GM12864 (cell line): ENCODE measurements at regions not wholly inside any gene's neighbourhood (a gene's known extent, or its start where the extent isn't known, plus 50 kb on each side); places are given as distances from the start of the nearest gene placed in this dataset.

Source experiments
- DNase-seq: peaks from one replicate; pipeline ENCODE4 v3.0.0-alpha.2; 2011; ENCODE audit warnings: low read depth
- H3K4me3 ChIP-seq: 2 replicates; pipeline ENCODE4 v1.5.1; 2011; ENCODE audit warnings: mild to moderate bottlenecking, low read depth, low read length, control low read depth
- CTCF ChIP-seq: IDR thresholded peaks from 2 replicates; pipeline ENCODE4 v1.5.1; 2011; ENCODE audit warnings: low read depth, mild to moderate bottlenecking, moderate library complexity, low read length, control low read depth, inconsistent platforms; ENCODE audit errors: missing control alignments

- TF ChIP-seq CTCF: no peak
- no peak for DNase-seq
- no peak overlapping the region for H3K4me3 ChIP-seq
Observed at GRCh38 chr7:35495844-35496243, 199.1 kb downstream of the HERPUD2 start.

- no peak overlapping the region for H3K4me3 ChIP-seq
- TF ChIP-seq CTCF: no peak
- no peak for DNase-seq
Observed at GRCh38 chr7:35495377-35495776, 199.6 kb downstream of the HERPUD2 start.

DNA sequence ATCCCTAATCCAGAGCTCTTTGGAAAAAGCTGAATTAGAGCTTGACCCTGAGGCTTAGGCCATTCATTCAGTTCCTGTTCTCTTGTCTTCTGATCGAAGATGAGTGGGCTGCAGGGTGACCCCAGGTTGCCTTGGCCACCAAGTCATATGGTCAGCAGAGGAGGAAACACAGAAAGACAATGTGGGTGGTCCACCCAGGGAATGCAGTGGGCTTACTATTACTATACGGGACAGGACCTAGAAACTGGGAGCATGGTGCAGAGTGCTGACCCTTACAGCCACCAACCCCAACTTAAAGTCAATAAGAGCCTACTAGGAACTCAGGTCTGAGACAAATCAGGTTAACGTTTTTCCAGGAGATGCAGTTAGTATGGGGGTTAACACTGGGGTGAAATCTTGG lies 200.5 kb downstream of the HERPUD2 start:
- TF ChIP-seq CTCF: no peak
- DNase-seq: no peak

DNA sequence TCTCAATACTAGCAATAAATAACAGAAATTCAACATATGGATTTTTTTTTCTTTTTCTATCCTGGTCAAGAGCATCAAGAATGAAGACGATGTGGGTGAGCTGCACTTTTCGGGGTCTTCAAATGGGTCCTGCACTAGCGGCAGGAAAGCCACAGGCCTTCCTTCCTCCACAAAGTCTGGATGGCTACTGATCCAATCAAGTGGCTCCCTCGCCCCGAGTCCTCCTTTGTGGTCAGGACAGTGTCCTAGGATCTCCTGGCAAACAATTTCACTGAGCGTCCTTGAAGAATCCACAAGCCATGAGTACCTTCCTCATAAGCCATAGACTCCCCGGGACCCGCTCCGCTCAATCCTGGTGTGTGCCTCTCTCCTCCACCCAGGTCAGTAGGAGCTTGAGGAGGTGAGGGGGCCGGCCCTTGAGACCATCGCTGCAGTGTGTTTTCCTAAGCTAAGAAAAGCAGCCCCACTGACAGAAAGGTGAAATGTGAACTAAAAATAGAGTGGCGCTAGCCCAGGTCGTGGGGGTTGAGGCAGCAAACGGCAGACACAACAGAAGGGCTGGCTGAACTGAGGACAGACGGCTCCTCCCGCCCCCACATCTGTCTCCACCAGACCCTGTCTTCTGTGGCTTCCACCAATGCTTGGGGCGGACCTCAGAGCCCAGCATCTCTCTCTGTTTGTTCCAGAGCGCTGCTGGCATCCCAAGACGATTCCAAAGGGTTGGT lies 202.3 kb downstream of the HERPUD2 start:
- H3K4me3 ChIP-seq: no peak overlapping the region
- DNase-seq: no peak
- no peak for TF ChIP-seq CTCF

More for the DNA sequence above, 200.5 kb downstream of the HERPUD2 start:
- H3K4me3 ChIP-seq: no peak overlapping the region

- no peak overlapping the region for H3K4me3 ChIP-seq
- TF ChIP-seq CTCF: no peak
- no peak for DNase-seq
Observed at GRCh38 chr7:35491233-35491632, 203.7 kb downstream of the HERPUD2 start.

GRCh38 chr7:35487841-35488240 lies 207.1 kb downstream of the HERPUD2 start:
- no peak overlapping the region for H3K4me3 ChIP-seq
- no peak for DNase-seq
- no peak for TF ChIP-seq CTCF

DNA sequence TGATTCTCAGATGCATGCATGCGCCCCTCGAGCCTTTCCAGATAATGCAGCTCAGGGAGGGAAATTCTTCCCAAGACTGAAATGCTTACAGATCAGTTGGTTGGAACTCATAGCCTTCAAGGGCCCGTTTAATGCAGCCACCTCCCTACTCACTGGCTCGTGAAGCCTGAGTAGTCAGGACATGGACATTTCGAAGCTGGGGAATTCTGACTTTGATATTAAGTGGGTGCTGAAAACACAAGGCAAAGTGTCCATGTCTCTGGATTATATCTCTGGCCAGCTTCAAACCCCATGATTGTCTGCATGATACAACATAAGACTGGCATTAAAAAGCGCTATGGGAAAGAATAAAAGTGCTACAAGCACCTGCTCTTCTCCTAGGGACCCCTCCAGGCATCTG lies 207.5 kb downstream of the HERPUD2 start:
- no peak for TF ChIP-seq CTCF
- no peak overlapping the region for H3K4me3 ChIP-seq
- no peak for DNase-seq
